Activated T-cell treated with anti-CD3 and anti-CD28 coated beads, Interleukin-2, amount 50 U/mL, for 1 hour (primary cell): ENCODE measurements at regions not wholly inside any gene's neighbourhood (a gene's known extent, or its start where the extent isn't known, plus 50 kb on each side); places are given as distances from the start of the nearest gene placed in this dataset.

Experiments
- DNase-seq: peaks from one replicate; pipeline ENCODE4 v3.0.0-alpha.2; 2020

DNA sequence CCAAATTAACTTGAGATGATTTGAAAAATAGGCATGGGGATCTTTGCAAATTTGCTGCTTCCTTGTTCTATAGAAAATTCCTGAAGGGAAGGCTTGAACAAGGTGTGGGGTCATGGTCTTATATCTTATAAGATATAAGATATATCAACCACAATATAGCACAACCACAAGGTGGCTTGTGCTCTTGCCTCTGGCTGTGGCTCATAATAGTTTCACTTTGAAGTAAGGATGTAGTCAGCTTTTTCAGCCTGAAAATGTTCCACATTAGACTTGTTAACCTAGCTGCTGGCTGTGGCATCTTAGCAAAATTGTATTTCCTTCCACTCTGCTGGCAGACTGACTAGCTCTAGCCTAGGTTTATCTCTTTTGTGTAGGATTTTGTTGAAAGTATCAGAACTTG, 169.7 kb downstream of the KLF5 start:
- no peak for DNase-seq

DNA sequence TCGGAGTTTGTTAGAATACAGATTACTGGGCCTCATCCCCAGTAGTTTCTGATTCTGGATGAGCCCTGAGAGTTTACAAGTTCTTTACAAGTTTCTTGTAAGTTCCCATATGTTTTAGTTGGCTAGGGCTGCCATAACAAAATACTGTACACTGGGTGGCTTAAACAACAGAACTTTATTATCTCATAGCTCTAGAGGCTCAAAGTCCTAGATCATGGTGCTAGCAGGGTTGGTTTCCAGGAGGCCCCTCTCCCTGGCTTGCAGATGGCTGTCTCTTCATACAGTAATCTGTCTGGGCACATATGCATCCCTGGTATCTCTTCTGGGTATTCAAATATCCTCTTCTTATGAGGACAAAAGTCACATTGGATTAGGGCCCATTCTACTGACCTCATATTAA, 167.2 kb downstream of the KLF5 start:
- no peak for DNase-seq

DNA sequence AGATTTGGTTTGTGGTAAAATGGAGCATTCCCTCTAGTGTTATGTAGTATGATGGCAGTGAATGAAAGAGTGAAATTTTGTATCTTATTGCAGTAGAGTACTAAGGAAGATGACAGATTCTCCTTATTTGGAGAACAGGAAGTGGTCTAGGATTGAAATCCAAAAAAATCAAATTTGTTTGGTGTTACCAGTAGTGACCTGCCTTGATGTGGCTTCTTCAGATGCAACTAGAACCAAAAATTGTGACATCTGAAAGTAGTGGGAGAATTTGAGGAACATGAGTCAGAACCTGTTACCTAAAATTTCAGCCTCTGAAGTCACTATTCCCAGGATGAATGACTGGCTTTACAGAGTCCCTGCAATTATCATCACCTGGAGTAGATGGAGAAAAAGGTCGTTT, 165.9 kb downstream of the KLF5 start:
- DNase-seq, result no peak

DNA sequence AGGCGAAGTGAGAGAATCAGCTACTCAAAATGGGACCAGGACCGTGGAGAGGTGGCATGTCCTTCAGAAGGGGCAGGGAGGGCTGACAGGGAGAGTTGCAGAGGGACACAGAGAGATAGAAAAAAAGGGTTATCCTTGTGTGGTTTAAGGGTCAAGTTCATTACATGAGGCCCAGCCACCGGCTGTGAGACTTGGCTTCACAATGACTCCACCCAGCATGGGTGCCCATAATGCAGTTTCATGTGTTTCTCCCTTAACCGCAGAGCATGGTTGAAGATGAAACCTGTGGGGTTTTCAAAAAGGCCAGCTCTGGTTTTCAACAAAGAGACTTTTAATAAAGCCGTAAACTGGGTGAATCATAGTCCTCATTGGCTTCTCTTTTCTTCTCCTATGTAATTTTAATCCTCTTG, 164.6 kb downstream of the KLF5 start:
- no peak for DNase-seq

DNA sequence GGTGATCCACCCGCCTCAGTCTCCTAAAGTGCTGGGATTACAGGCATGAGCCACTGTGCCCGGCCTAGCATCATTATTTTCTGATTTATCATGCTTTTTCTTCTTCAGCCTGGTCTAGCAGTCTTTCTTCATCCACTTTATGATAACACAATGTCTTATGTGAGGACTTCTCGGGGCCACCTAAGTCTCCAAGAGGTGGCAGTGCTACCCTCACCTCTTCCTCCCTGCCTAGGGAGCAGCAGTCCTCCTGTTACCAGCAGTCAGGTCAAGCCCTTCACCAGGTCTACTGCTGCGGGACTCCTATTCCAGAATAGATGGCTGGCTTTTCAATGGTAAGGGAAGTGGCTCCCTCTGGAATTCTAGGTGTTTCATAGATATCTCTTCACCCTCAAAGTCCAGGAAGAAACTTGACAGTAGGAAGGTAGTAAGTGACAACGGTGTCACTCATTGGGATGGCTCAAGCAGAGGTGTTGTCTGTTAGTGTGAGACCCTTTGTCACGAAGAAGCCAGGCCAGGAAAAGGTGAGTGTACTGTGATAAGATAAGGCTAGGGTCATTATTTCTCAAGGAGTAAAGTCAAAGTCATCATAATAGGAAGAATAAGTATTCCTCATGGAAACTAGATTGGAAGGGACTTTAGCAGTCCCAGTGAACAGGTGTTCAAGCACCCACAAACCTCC, 164.0 kb downstream of the KLF5 start:
- no peak for DNase-seq

DNA sequence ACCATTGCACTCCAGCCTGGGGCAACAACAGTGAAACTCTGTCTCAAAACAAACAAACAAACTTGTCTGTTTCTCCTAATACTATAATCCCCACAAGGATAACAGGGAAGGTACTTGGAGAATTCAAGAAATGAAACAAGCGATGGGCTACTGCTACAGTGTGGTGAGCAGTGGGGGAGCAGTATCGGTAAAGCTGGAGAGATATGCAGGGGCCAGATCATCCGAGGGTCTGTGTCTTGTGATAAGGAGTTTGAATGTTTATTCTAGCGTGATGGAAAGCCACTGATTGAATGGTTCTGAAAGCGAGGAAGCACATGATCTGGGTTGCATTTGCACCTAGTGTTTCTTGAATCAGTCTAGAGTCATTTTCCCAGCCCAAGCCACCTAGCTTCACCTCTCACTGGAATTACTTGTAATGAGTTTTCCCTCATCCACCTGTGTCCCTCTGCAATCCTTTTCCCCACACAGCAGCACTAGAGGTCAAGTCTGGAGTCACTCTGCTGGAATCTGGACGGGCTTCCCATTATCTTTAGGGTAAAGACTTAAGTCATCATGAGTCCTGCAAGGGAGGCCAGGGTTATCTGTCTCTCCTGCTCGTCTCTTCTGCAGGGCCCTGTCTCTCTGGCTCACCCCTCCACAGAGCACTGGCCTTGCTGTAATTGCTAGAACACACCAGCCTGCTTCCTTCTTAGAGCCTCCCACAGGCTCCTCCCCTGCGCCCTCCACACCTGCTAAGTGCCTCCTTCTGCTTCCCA, 162.3 kb downstream of the KLF5 start:
- DNase-seq, result no peak

DNA sequence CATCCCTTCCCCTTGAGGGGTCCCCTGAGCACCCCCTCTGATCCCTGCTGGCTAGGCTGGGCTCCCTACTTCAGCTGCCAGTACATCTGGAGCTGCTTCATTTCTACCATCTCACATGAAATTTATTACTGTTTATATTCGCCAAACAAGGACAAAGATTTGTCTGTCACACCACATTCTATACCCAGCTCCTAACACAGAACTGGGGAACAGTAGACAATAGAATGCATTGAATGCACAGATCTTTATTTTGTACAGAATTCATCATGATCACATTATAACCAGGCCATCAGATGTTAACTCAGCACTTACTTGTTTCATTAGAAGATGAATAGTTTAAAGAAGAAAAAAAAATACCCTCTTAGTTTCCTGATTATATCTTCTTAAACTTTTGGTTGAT, 159.4 kb downstream of the KLF5 start:
- DNase-seq, result no peak

DNA sequence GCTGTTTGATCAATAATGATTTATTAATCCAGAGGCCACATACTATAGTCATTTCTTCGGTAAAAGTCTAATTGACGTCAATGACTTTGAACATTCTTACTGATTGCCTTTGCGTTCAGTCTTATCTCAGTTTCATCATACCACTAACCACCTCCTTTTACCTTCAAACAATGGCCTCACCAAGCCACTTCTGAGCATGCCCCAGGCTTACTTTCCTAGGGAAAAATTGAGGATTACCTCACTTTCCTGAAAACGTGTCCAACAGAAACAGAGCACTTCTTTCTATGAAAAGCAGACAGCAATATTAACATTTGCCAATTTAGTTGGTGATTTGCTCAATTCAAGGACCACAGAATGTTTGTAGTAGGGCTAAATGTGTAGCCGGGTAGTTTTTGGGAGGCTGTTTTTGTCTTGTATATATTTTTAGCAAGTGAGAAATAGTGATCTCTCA, 157.6 kb downstream of the KLF5 start:
- DNase-seq, result no peak

DNA sequence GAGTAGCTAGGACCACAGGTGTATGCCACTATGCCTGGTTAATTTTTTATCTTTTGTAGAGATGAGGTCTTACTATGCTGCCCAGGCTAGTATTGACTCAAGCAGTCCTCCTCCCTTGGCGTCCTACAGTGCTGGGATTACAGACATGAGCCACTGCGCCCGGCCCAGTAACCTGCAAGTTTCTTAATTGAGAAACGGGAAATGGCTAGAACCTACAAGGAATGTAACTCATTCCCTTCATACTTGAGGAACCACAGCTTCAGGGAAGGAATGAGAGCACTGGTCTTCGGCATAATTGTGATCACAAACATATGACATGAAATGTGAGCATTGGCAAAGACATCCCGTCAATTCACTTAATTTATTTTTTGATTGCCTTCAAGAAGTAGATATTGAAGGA, 157.0 kb downstream of the KLF5 start:
- DNase-seq, result no peak

DNA sequence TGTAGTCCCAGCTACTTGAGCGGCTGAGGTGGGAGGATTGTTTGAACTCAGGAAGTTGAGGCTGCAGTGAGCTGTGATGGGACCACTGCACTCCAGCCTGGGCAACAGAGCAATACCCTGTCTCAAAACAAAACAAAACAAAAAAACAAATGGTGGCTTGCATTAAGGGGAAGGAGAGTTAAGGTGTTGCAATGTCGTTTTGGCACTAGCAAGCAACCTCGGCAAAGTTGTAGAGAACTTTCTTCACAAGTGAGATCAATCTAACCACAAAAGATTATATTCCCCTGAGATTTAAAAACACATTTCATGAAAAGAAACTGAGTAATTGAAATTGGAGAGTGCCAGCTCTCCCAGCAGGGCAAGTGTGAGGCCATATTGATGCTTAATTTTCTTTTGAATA, 153.7 kb downstream of the KLF5 start:
- no peak for DNase-seq

DNA sequence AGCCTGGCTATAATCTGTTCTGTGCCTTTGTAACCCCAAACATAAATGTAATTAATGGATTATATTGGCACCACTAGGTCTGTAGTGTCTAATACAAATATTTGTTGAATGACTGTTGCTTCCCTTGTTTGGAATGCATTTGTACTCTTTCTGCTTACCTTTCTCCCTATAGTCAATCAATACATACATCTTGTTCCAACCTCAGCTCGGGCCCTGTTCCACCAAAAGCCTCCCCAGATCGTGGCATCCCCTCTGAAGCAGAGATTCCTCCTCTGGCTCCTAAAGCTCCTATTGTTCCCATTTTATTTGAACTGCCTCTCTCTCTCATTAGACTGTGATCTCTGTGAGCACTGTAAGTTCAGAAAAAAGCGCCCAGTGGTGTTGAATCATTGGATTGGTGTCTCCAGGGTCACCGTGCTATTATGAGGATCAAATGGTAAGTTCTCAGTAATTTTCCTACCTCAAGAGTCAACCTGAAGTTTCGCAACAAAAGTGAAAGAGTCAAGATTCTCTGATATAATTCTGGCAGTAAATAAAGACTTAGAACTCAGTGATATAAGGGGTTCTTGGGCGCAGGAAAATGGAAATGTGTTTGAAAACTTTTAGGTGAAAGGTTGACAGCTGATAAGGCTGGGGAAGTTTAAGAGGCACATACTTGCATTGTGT, 151.5 kb downstream of the KLF5 start:
- no peak for DNase-seq

DNA sequence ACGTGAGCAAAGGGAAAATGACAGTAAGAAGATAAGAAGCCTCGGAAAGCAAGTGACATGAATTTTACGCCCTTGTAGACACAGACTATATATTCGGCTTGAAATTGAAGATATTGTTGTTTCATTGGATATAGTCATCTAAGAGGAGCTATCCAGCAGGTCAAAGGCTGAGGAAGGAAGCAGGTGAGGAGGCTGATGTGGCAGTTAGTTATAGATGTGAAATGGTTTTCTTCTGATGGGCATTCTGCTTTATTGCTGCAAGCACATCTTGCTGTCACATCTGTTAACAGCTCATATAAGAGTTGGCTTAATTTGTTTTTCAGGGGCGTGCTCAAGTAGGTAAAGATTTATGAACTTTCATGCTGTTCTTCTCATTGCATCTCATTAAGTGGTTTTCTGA, 146.1 kb downstream of the KLF5 start:
- no peak for DNase-seq

DNA sequence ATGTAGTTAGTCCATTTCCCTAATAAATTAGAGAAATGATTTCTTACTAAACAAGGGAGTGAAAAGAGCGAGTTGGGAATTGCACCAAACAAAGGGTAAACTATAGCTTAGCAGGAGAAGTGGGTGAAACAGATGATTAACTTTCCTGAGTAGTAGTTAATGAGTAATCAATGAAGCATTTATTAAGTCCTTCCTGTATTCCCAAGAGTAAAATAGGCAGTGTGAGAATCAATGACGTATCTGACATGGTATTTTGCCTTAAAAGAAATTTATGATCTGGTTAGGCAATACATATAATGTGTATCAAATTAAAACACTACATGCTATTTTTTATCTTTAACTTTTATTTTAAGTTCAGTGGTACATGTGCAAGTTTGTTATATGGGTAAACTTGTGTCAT, 142.8 kb downstream of the KLF5 start:
- no peak for DNase-seq

DNA sequence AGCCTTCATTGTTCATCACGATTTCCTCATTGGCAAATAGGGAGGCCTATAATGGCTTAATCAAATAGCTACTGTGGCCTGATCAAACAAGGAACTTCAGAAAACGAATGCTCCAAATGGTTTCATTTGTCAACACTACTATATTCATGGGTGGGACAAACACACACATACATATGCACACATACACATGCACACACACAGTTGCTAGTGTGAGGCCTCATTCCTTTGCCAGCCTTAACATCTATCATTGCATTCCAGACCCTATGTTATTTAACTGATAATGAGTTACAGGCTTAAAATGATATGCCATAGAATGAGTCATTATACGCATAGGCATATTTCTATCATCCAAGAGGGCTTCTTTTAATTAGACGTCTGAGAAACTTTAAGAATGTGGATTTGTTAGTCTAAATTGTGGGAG, 140.2 kb downstream of the KLF5 start:
- DNase-seq, result no peak

DNA sequence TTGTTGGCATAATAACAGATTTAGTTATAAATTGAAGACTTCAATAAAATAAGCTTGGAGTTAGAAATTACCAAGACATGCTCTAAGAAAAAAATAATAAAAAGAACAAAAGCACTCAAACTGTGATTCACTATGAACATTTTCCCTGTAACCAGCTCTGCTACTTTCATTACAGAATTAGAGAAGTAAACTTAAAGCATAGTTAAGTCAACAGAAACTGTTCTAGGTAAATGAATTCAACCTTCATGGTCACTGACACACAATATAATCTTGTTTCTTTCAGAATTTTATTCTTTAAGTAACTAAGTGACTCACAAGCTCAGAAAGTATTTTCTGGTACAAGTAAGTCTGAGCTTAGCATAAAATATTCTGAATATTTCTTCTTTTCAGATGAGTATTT, 136.3 kb downstream of the KLF5 start:
- DNase-seq, result no peak

DNA sequence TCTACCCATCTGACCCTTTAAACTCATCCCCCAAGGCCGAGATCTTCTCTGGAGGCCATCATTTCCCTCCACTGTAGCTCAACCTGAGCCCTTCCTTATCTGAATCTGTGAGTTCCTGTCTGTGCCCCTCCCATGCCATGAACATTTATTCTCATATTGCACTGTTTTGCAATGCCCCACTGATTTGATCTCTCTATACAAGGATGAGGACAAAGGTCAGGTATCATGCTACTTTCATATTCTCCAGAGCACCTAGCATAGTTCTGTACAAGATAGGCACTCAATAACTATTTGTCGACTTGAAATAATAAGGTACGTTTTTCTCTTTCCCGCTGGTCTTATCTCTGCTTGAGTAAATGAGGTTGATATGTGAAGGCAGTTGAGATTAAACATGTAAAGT, 135.5 kb downstream of the KLF5 start:
- DNase-seq, result no peak

DNA sequence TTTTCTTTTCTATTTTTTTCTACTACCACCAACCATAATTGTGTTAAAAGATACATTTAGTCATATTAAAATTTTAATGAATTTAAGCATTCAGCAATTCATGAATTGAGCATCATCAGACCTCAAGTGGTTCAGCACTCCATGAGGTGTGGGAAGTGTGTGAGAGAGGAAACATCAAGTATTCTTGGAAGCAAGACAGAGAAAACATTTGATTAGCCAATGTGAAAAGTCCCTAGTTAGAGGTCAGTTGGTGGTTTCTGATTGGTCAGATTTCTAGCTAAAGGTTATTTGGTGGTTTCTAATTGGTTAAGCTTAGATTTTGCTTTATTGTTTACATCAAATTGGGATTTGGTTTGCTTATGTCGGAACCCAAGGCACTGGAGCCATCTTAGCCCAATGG, 134.7 kb downstream of the KLF5 start:
- no peak for DNase-seq

DNA sequence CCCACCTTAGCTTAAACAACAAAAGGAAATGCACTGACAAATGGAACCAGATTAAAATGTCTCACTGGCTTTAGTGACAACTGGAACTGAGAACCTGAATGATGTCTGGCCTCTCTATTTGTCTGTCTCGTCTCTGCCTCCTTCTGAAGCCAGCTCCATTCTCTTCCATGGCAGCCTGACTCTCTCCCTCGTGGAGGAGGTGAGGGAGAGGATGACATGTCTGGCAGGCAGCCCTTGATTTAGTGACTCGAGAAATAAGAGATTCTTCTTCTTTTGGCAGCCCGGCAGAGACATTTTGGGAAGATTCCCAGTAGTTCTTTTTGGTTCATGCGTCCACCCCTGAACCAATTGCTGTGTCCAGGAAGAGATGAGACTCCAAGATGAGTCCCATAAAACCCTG, 131.7 kb downstream of the KLF5 start:
- DNase-seq, result no peak

DNA sequence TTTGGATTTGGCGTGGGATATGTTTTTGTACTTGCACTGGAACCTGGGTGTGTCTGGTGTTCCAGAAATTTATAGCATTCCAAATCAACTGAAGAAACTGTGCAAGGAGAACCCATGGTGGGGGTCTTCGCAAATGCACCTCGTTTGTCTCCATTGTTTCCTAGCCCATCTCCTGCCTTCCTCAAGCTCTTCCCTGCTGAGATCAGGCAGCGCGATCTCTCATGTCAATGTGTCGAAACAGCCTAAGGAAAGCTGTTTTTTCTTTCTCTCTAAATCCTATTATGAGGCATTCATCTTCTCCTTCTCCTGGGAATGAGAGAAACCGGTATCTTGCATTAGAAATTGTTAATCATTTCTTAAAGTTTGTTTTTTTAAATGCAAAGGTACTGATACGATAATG, 131.0 kb downstream of the KLF5 start:
- DNase-seq, result no peak

DNA sequence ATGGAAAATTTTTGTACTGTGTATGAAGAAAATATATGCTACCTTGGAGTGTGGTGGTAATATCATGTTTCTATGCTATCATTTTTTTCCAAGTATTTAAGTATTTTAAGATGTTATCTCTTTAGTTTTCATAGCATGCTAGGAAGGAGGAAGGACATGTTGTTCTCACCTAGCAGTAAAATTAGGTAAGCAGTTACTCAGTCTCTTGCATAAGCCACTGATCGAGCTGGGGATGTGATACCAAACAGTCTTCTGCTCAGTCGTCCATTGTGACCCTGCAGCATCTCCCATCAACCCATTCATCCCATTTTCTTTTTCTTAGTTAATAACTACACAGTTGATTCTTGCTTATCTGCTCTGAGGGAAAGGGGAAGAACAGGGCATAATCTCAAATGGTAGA, 130.6 kb downstream of the KLF5 start:
- DNase-seq, result no peak

DNA sequence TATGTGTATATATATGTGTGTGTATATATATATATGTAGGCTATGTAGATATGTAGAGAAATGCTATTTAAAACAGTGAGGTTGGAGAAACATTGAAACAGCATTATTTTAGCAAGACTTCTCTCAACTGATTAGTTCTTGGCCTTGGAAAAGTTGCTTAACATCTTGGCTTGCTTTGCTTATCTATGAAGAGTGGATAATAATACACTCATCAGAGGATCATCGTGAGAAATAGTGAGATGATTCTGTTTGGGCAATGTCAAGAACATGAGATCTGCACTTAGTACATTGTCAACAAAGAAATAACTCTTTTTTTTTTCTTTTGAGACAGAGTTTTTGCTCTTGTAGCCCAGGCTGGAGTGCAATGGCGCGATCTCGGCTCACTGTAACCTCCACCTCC, 128.3 kb downstream of the KLF5 start:
- DNase-seq, result no peak

DNA sequence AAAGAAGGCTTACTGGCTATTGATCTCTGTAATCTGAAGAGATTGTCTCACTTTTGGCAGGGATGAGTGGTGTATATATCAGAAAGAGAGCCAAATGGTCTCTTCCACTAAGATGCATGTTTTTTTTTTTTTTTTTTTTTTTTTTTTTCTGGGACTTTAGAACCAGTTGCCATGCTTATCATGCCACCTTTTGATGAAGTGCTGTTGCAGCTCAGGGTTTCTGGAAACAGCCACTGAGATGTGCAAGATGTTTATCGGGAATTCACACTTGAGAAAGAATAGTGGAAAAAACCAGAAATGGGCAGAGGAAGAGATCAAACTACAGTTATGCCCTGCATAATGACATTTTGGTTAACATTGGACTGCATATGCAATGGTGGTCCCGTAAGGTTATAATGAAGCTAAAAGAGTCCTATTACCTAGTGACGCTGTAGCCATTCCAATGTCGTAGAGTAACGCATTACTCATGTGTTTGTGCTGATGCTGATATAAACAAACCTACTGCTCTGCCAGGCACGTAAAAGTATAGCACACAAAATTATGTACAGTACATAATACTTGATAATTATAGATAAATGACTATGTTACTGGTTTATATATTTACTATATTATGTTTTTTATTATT, 121.0 kb downstream of the KLF5 start:
- no peak for DNase-seq

DNA sequence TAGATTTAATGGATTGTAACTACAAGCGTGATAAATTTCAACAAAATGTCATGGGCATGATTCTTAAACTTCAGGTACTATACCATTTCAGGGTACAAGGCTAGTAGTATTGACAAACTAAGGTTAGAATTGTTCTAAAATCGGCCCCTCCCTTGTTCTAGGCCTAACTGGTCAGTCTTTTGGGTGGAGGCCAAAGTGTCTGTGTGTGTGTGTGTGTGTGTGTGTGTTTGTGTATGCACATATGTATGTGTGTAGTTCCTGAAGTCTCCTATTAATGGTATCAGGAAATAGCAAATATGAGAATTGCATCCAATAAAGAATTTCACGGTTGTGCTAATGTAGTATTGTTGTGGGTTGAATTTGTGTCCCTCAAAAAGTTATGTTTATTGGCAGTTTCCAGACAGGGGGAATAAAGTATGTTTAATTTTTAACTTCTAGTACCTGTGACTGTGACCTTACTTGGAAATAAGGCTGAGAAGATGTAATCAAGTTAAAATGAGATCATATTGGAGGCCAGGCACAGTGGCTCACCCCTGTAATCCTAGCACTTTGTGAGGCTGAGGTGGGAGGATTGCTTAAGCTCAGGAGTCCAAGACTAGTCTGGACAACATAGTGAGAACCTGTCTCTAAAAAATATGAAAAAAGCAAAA, 119.2 kb downstream of the KLF5 start:
- DNase-seq, result no peak
